ENCODE measurements at regions not wholly inside any gene's neighbourhood (a gene's known extent, or its start where the extent isn't known, plus 50 kb on each side); places are given as distances from the start of the nearest gene placed in this dataset.

GRCh38 chr6:84920021-84920420 is 155.6 kb upstream of the TBX18 start:
- no peak for DNase-seq
- ATAC-seq = no peak
- Histone ChIP-seq H3K4me3 (no peak overlapping the region), H3K27ac (no peak overlapping the region), H3K4me1 (no peaks in the 10 kb centered on the region), H3K27me3 (ENCODE audit: insufficient read depth in 3 of 3, low read length in 2 of 3) (no peaks in the 10 kb centered on the region), H3K36me3 (ENCODE audit: insufficient read depth in 1 of 2, low read depth in 1 of 2) (no peaks in the 10 kb centered on the region), H3K9me3 (no peaks in the 10 kb centered on the region)
- 92 to 94% (median 93%) methylated on average over 1 of the region's 1 CpG for WGBS, 3 donors
- intact Hi-C loops (cut with DNase I) = no loop called here
- TF ChIP-seq CTCF (IDR thresholded peaks at IDR 0.05) = no peak

- no peak overlapping the region for H3K4me3 ChIP-seq
- DNase-seq = no peak
- no peaks in the 10 kb centered on the region for H3K36me3 ChIP-seq (ENCODE audit: insufficient read depth in 1 of 2, low read depth in 1 of 2)
- WGBS, 3 donors = 62 to 70% (median 68%) methylated on average over 3 of the region's 3 CpGs
- no peaks in the 10 kb centered on the region for H3K9me3 ChIP-seq
- no peak for ATAC-seq
- H3K27ac ChIP-seq = no peak overlapping the region
- H3K27me3 ChIP-seq (ENCODE audit: insufficient read depth in 3 of 3, low read length in 2 of 3) = no peaks in the 10 kb centered on the region
- intact Hi-C loops (cut with DNase I) = no loop called here
- no peak for TF ChIP-seq CTCF (IDR thresholded peaks at IDR 0.05)
- no peaks in the 10 kb centered on the region for H3K4me1 ChIP-seq
These were observed 152.3 kb upstream of the TBX18 start for GRCh38 chr6:84916704-84917103.

- Histone ChIP-seq H3K9me3 (no peaks in the 10 kb centered on the region), H3K36me3 (ENCODE audit: insufficient read depth in 1 of 2, low read depth in 1 of 2) (no peaks in the 10 kb centered on the region), H3K4me1 (no peaks in the 10 kb centered on the region), H3K4me3 (no peak overlapping the region), H3K27me3 (ENCODE audit: insufficient read depth in 3 of 3, low read length in 2 of 3) (no peaks in the 10 kb centered on the region), H3K27ac (no peak overlapping the region)
- WGBS, 3 donors = 47 to 54% (median 54%) methylated on average over 12 of the region's 12 CpGs
- intact Hi-C loops (cut with DNase I) = no loop called here
- no peak for ATAC-seq
- TF ChIP-seq CTCF (IDR thresholded peaks at IDR 0.05) = no peak
- DNase-seq = no peak
These were observed 148.3 kb upstream of the TBX18 start for GRCh38 chr6:84912472-84913322.

- 78 to 85% (median 78%) methylated on average over 2 of the region's 2 CpGs for WGBS, 3 donors
These were observed 146.7 kb upstream of the TBX18 start for GRCh38 chr6:84910906-84911607.

More at GRCh38 chr6:84910906-84911607, 146.7 kb upstream of the TBX18 start:
- Histone ChIP-seq H3K4me1 (no peaks in the 10 kb centered on the region), H3K36me3 (ENCODE audit: insufficient read depth in 1 of 2, low read depth in 1 of 2) (no peaks in the 10 kb centered on the region), H3K4me3 (no peak overlapping the region), H3K27me3 (ENCODE audit: insufficient read depth in 3 of 3, low read length in 2 of 3) (no peaks in the 10 kb centered on the region), H3K27ac (no peak overlapping the region), H3K9me3 (no peaks in the 10 kb centered on the region)
- intact Hi-C loops (cut with DNase I) = no loop called here
- no peak for TF ChIP-seq CTCF (IDR thresholded peaks at IDR 0.05)
- ATAC-seq (no peak), DNase-seq (no peak)
